Right lobe of liver (tissue), 6 donors: ENCODE measurements at regions not wholly inside any gene's neighbourhood (a gene's known extent, or its start where the extent isn't known, plus 50 kb on each side); places are given as distances from the start of the nearest gene placed in this dataset.

Experiments
- ATAC-seq, 4 donors: fragments of 200-7000 bp; cut with Tn5 transposase; one replicate each; pipeline ENCODE4 v1.9.1; 2020; ENCODE audit warnings: mild to moderate bottlenecking in 4 of 4, moderate library complexity in 4 of 4
- DNase-seq, 3 donors: peaks; one replicate each; pipeline ENCODE4 v3.0.0-alpha.2; 2020
- H3K27ac ChIP-seq, 3 donors: fragments of 200-600 bp; one replicate each; pipeline ENCODE4 v1.8.0; 2022
- H3K27me3 ChIP-seq, 2 donors: fragments of 200-600 bp; one replicate each; pipeline ENCODE4 v1.8.0; 2022
- H3K36me3 ChIP-seq, 4 donors: fragments of 200-600 bp; sonication (generic) in 1 of 4; one replicate each; pipeline versions ENCODE4 v1.5.1 to v1.8.0; 2017 to 2022; ENCODE audit warnings: control low read depth in 1 of 4
- H3K4me1 ChIP-seq, 4 donors: fragments of 200-600 bp; sonication (generic) in 1 of 4; one replicate each; pipeline versions ENCODE4 v1.5.1 to v1.8.0; 2017 to 2022; ENCODE audit warnings: control low read depth in 1 of 4
- H3K4me3 ChIP-seq, 3 donors: fragments of 200-600 bp; one replicate each; pipeline ENCODE4 v1.8.0; 2022
- H3K9me3 ChIP-seq, 4 donors: fragments of 200-600 bp; sonication (generic) in 1 of 4; one replicate each; pipeline versions ENCODE4 v1.5.1 to v1.8.0; 2017 to 2022; ENCODE audit warnings: control low read depth in 1 of 4
- CTCF ChIP-seq, 4 donors: fragments of 200-600 bp in 3 of 4; fragments of 450-650 bp in 1 of 4; IDR thresholded peaks; one replicate each; pipeline versions ENCODE4 v1.5.1 to v1.8.0; 2016 to 2022; ENCODE audit warnings: antibody characterized with exemption in 4 of 4, mild to moderate bottlenecking in 2 of 4
- POLR2A ChIP-seq: fragments of 450-650 bp; IDR thresholded peaks from one replicate; pipeline ENCODE4 v1.6.1; 2017; ENCODE audit warnings: antibody characterized with exemption, mild to moderate bottlenecking
- WGBS: methylation state at CpG from one replicate; pipeline ENCODE4 v1.1.6; 2018; ENCODE audit warnings: low coverage, low lambda C conversion rate; ENCODE audit not compliant: insufficient coverage; ENCODE audit errors: missing lambda C conversion rate; 5-methylcytosine and 5-hydroxymethylcytosine counted together
- intact Hi-C, 2 donors: fragments of 100-400 bp; cut with DNase I; formaldehyde crosslinking; loops; one replicate each; pipeline versions ENCODE4 v1.11.2 to v1.14.1; 2022
- donor health status: DM: no; HTN: yes; CAD: no.
- donor health status: DM: no; HTN: no; CAD: no.
- donor health status: DM: no; HTN: no; CAD: no.
- donor health status: DM: no; HTN: yes; CAD: no.
- donor health status: DM: no; HTN: yes; CAD: no.

GRCh38 chr1:94329276-94329675 is 88.9 kb upstream of the ABCD3 start:
- intact Hi-C loops = no loop called here
- DNase-seq (no peak), ATAC-seq (no peak)
- no peak overlapping the region for H3K27ac ChIP-seq
- H3K36me3 ChIP-seq = no peaks in the 10 kb centered on the region
- H3K4me3 ChIP-seq = no peak overlapping the region
- H3K4me1 ChIP-seq = peaks cover 0 to 4% (median 0%) of the 10 kb centered on the region in 4 donors
- no peaks in the 10 kb centered on the region for H3K27me3 ChIP-seq
- no peaks in the 10 kb centered on the region for H3K9me3 ChIP-seq
- WGBS = 69% methylated on average over 4 of the region's 4 CpGs
- TF ChIP-seq POLR2A (no peak), CTCF (IDR thresholded peaks at IDR 0.05) (no peak)

GRCh38 chr1:94327001-94327690 is 89.8 kb upstream of the ARHGAP29 start:
- intact Hi-C loops = no loop called here
- ATAC-seq (peak; percentile 45 to 74 (median 49)), DNase-seq (peak in 2 of 3 donors; percentile 57 to 68)
- no peaks in the 10 kb centered on the region for H3K36me3 ChIP-seq
- H3K27ac ChIP-seq = peak overlapping the region in 2 of 3 donors; percentile 5 to 9
- TF ChIP-seq CTCF (IDR thresholded peaks at IDR 0.05) (no peak), POLR2A (no peak)
- WGBS = 25% methylated on average over 18 of the region's 18 CpGs
- H3K4me1 ChIP-seq = peaks cover 0 to 4% (median 0%) of the 10 kb centered on the region in 4 donors
- H3K4me3 ChIP-seq = no peak overlapping the region
- H3K9me3 ChIP-seq = no peaks in the 10 kb centered on the region
- no peaks in the 10 kb centered on the region for H3K27me3 ChIP-seq

- peak overlapping the region in 1 of 3 donors; percentile 31 for H3K27ac ChIP-seq
- DNase-seq (no peak), ATAC-seq (no peak)
- H3K9me3 ChIP-seq = no peaks in the 10 kb centered on the region
- 33% methylated on average over 4 of the region's 4 CpGs for WGBS
- peaks cover 0 to 4% (median 0%) of the 10 kb centered on the region in 4 donors for H3K4me1 ChIP-seq
- no peaks in the 10 kb centered on the region for H3K27me3 ChIP-seq
- no peak overlapping the region for H3K4me3 ChIP-seq
- TF ChIP-seq POLR2A (no peak), CTCF (IDR thresholded peaks at IDR 0.05) (no peak)
- intact Hi-C loops = no loop called here
- H3K36me3 ChIP-seq = no peaks in the 10 kb centered on the region
Observed at GRCh38 chr1:94326329-94326728, 88.9 kb upstream of the ARHGAP29 start.

GRCh38 chr1:94325377-94326302 is 88.3 kb upstream of the ARHGAP29 start:
- Histone ChIP-seq H3K4me1 (peaks cover 0 to 4% (median 0%) of the 10 kb centered on the region in 4 donors), H3K9me3 (no peaks in the 10 kb centered on the region), H3K36me3 (no peaks in the 10 kb centered on the region), H3K27ac (peak overlapping the region in 1 of 3 donors; percentile 31), H3K27me3 (no peaks in the 10 kb centered on the region), H3K4me3 (no peak overlapping the region)
- peak in 1 of 4 donors; percentile 61 for ATAC-seq
- WGBS = 33% methylated on average over 5 of the region's 5 CpGs
- TF ChIP-seq POLR2A (no peak), CTCF (IDR thresholded peaks at IDR 0.05) (no peak)
- no peak for DNase-seq
- intact Hi-C loops = no loop called here
